GM21360 (cell line): ENCODE measurements at regions not wholly inside any gene's neighbourhood (a gene's known extent, or its start where the extent isn't known, plus 50 kb on each side); places are given as distances from the start of the nearest gene placed in this dataset.

ENCODE experiments used
- ATAC-seq: cut with Tn5 transposase; IDR thresholded peaks from one replicate; pipeline ENCODE4 v1.9.1; 2021; ENCODE audit warnings: mild to moderate bottlenecking, moderate library complexity; ENCODE audit not compliant: unreplicated experiment

DNA sequence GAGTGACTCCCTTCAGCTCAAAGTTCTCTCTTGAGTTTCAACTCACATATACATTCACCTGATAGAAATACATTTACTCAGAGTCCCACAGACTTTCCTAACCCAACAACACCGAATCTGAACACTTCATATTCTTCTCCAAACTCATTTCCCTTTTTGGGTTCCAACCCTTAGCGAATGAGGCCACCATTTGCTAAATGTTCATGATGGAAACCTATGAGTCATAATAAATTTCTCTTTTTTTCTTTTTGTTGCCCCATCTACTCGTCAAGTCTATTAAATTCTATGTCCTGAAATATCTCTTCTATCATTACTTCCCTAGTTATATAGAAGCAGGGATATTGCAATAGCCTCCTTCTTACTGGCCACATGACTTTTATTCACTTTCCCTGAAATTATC is 100.1 kb downstream of the HLX start:
- no peak for ATAC-seq

DNA sequence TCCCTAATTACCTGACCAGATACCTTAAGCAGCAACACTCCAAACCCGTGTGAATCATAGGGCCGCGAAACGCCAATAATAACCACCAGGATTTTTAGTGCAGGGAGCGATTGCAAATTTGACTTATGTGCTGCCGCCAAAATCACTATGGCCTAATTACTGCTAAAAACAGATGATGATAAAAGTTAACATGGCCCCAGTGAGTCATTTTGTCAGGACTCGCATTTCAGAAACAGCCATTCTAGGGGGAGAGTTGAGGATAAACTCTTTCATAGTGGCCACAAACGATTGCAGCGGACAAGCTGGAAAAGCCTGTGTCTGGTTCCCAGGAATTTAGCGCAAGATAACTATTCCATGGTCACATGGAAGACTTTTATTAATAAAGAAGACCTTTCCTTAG is 103.4 kb downstream of the HLX start:
- ATAC-seq: no peak

DNA sequence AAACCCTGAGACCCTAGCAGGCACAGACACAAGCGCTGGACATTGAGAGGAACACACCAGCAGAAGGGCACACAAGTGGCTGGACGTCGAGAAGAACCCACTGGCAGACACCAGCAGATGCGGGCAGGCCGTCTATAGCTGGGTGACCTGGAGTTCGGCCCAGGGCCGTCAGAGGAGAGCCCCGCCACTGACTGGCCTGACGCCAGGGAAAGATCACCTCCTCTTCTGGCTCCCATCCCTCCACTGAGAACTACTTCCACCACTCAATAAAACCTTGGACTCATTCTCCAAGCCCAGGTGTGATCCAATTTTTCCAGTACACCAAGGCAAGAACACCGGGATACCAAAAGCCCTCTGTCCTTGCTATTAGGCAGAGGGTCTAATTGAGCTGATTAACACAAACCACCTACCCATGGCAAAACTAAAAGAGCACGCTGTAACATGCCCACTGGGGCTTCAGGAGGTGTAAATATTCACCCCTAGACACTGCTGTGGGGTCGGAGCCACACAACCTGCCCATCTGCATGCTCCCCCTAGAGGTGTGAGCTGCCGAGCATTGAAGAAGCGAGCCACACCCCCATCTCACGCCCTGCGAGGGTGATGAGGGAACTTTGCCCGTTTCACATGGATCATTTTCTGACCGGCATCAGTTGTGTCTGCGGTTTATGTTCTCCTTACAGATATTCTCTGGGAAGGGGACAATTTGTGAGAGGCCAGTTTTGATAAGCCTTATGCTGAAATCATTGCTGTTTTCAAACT is 104.8 kb downstream of the HLX start:
- no peak for ATAC-seq

DNA sequence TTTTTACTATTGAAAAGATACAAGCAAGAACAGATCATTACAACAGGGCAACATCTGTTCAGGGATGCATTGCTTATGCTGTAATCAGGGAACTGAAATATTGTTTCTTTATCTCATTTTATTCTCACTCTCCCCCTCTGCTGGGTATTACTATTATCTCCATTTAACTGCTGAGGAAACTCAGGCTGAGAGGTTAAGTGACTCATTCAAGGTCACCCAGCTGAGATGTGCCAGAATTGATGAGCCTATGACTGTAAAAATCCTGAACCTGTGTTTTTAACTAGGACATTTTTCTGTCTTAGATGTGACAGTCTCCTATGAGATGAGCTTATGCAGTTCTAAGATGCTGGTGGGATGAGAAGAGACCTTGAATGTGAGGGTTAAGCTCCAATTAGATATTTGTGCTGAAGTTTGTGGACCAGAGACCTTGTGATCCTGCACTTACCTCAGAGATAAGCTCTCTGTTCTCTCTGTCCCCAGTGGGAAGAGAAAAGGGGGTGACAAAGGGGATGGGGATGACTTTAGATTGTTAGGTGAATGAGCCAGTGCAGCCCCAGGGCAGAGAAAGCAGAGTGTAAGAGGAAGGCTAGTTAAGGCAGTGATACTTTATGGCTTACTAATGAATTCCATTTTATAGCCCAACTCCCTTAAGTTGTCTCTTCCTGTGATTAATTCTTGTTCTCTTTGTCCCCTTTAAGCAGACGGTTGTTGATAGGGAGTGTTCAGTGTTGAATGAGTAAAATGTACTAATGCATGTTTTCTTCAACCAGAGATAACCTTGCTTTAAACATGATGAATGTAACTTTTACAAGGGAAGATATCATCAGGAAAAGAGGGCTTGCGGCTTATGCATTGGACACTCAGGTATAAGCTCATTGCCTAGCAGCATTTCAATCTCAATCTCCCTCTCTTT is 111.4 kb downstream of the HLX start:
- ATAC-seq: no peak

DNA sequence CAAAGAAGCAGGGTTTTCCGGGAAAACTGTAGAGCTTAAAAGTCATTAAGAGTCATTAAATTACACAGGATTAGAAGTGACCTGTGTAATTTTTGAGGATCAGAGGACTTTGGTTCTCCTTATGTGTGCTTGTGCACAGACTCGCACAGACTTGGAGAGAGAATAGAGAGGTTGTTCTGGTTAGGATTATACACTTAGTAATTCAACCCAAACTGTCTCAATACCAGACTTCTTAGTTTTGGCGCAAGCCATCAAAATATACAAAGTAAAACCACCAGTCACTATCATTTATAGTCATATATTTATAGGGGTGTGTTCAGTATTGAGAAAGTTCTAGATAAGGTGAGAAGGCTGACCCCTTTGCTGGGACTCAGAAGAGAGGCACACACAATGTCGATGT is 112.3 kb downstream of the HLX start:
- no peak for ATAC-seq

DNA sequence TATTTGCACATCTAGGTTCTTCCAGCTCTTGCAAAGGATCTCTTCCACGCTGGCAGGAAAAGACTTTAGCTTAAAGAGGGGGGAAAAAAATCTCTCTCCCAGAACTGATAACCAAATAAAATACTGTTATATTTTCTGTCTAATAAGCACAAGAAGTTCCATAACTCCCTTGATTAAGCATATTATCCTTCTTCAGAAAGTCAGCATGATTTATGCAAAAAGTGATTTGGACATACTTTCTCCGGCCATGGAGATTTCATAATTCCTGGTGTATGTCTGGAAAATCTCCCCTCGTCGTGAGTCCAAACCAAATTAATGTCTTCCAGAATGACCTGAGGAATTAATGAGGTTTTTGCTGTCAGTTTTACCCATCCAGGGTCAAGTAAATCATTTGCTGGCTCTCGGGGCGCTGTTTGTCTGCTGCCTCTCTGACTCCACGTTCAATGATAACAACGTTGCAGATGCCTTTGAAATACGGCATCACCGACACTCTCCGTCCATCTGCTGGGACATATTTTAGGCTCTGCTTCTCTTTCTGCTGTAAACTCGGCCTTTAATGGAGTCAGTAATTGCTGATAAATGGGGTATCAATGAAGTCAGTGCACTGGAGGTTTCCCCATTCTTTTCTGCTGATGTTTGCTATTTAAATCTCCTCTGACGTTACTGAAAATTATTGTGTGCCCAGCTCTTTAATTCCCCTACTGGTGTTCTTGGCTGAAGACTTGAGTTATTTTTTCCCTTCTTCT is 112.9 kb downstream of the HLX start:
- ATAC-seq: no peak

DNA sequence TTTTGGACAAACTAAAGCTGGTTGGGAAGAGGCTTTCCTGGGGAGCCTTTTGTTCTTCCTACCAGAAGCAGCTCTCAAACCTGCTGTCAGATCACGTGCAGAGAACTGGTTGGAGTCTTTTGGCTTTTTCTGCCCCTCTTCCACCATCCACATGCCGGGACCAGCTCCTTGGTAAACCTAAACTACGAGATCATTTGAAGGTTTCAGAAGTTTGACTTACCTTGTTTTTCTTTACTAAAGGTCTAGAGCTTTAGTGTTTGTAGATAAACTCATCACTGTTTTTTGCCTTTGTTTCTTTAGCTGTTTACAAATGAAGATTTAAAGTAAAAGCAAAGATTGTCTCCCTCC is 113.4 kb downstream of the HLX start:
- no peak for ATAC-seq

DNA sequence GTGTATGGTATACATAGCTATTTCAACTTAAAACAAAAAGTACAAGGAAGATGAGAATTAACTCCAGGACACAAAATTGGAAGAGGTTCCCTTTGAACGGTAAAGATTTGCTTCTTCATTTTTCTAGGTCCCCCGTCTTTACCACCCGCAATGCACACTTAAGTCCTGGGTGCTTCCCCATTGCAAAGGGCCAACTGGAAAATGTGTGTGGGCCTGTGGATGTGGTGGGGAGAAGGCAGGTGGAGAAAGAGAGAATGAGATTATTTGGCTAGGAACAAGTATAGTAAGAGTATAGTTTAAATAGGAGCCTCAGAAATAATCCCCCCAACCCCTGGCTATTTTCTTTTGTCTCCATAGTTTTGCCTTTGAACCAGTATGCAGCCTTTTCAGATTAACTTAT is 115.4 kb downstream of the HLX start:
- ATAC-seq: no peak

DNA sequence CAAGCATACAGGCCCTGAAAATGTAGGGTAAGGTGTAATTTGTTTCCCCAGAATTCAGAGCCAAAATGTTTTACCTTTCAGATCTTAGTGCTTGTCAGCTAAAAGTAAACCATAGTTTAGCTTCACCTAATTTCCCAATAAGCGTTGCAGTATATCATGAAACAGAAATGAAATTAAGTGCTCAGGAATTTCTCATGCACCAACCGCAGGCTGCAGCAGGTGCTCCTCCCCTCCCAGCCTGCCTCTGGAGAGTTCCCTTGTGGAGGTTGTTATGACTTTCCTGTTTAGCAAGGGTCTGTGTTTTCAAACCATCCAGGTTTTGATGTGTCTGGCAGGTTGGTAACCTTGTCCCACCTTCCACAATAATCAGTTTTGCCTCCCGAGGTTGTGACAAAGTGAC is 118.5 kb downstream of the HLX start:
- ATAC-seq: no peak

DNA sequence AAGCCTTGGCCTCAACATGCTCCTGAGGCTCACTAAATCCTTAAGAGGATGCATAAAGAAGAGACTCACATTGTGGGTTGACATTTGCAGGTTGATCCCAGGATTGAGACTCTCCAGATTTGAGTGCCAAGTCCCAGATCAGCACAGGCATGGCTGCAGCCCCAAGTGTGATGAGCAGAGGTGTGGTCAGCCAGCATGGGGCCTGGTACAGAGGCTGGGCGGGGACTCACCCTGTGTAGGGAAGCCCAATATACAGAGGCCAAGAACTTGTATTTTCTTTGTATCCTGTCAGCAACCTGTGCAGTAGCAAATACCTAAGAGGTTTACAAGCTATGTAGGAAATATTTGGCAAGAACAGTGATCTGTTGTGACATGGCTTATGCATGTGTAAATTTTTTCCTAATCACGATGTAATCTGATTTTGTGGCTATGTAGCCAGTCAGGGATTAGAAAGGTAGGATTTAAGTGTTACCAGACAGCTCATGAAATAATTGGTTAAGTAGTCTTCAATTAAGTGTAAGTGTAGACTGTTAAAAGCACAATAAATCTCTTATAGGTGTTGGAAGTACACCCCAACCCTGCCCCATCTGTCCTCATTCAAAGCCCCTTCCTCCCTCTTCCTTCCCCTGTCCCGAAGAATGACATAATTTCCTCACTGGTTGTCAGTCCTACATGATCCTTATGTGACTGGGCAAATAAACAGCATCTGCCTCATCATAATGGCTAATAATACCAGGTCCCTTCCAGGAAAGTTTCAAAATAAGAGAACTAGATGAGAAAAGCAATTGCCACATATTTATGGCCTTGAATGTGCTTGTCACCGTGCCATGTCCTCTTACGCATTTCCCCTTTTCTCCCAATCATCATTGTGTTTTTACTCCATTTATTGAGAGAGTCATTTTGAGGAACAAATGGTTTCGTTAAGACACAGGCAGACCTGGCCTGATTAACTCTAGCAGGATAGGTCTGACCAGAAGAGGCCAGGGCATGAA is 120.9 kb downstream of the HLX start:
- no peak for ATAC-seq

DNA sequence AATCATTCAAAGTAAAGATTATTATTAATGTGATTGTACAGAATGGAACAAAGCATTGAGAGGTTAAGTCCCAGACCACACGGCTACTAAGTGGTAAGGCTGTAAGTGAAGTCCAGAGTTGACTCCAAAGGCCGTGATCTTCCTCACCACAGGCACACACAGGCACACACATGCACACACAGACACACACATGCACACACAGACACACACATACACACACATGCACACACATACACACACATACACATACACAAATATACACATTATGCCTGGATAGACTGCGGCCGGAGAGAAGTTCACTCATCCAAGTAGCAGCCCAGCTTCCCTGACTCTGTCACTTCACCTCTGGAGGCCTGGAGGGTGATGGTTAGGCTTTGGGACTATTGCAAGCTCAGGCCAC is 121.9 kb downstream of the HLX start:
- ATAC-seq: no peak

DNA sequence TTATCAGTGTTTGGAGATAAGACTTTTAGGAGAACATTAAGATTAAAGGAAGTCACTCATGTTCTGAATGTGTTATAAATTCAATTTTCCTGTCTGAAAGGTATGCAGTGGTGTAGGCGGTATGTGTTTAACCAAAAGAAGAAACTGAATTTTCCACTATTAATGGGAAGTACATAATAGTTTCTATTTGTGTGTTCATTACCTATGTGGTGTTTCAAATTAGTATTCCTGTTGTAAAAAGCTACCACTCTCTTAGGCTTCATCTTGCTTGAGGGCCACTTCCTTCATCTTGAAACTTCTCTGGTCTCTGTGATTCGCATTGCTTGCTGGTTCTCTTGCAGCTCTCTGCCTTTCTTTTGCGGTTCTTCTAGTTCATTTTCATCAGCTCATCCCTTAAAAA is 123.4 kb downstream of the HLX start:
- ATAC-seq: no peak

DNA sequence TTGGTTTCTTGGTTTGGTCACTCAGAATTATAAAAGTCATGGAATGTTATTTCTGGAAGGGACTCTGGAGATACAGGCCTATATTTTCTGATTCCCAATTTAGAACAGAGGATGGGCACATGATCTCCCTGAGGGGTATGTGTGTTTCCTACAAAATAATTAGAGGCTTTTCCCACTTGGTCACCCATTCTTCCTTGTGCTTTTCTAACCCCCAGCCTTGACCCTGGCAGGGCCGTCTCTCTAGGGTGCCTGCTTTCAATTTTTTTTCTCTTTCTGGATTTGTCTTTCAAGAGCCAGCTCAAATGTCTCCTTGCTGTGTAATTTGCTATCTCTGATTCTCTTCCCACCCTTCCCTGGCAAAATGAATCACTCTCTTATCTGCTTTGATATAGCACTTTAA is 131.9 kb downstream of the HLX start:
- no peak for ATAC-seq

DNA sequence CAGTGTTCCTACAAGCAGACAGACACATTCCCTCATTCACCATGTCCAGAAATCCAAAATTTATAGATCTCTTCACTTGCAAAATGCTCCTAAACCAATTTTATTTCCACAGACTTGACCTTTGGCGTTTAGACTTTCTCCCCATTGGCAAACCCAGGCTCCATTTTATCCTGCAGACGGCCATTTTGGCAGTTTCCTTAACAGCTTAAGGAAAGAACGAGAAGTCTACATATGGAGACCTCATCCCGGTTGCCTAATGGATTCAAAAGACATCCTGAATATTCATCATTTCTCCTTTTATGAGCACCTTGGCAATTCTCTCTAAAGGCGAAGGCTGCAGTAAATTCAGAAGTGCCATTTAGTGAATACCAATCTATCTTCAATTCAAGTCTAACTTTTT is 132.9 kb downstream of the HLX start:
- no peak for ATAC-seq

DNA sequence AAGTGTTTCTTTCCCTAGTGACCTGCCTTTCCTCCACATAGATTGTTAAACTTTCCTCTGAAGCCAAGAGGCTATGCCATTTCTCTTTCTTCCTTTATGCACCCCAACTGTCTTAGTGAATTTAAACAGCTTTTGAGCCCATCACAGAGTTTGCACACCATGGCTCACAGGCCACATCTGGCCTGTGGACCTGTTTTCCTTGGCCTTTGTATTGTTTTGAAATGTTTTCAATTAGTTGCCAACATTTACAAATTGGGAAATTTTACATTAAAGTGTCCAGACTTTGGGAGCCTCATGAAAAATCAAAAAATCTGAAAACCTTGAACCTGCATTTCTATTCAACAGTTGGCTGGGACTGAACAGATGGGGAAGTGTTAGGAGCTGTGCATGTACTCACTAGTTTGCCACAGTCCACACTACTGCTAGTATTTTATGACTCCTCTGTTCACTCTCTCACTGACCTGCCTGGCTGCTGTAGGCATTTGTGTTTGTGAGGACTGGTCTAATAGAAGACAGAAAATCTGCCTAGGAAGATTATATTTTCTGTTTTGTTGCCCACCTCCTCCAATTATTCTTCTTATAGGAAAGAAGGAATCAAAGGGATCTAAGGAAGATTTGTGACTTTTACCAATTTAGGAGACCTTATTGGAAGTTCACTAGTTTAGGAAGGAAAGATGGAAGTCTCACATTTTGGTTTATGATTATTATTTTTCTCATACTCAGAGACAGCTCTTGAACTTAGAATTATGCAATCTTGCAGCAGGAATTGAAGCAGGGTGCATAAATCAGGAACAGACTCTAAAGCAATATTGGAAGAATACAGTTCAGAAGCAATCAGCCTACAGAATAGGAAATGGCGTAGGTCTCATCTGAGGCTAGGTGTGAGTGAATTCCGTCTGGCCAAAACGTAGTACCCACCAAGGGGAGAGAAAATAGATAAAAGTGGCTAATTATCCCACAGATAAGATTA is 134.7 kb downstream of the HLX start:
- ATAC-seq: no peak

DNA sequence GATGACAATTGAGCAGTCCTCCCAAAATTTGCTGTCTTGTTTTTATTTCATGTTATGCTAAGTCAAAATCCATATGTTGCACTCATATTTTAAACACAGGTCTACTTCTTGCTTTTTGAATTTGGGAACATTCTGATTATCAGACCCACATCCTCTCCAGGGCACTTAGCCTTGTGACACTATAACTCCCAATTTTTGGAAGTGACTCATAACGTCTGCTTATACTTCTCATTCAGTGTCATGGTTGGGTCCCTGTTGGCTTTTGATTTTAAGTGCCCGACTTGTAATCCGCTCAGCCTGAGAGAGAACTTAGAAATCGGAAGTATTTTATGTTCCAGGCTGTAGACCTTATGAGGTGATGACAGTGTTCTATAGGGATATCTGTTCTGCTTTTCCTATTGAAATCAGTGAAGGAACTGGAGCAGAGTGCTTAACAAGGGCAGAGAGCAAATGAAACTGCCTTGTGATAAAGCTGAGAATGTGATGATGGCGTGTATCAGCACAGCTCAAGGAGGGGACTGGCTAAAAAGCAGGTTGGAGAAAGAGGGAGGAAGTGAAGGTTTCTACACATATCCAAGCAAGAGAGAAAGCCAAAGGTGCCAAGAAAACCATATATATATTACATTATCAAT is 136.0 kb downstream of the HLX start:
- ATAC-seq: no peak

DNA sequence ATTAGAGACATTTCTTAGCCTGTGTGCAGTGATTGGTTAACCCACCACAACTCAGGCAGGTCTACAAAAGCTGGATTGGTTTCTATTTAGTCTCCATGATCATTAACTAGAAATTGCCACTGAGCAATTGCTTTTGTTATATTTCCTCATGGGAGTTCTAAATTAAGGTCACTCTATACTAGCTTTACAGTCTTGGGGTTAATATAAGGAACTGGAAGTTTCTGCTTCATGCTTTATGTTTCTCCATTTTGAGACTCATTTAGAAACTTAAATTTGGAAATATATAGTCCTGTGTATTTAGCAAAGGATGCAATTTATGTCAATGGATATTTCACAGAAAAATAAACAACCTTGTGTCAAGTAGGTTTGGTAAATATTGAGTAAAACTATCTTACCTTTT is 137.5 kb downstream of the HLX start:
- no peak for ATAC-seq

DNA sequence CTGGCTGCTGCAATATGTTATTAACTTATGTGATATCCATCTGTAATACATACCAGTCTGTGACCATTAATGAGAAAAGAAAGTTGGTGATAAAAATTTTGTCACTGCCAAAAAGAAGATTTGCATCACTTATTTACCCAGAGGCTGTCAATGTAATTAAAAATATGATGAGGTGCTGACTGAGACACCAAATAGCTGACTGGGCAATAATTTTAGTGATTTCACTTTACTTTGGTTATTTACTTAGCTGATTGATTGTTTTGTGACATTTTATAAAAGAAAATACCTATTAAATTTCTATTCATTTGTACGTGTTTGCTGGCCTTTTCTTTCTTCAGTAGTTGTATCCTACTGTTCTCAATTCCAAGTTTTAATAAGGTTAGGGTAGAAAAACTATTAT is 139.2 kb downstream of the HLX start:
- ATAC-seq: no peak

DNA sequence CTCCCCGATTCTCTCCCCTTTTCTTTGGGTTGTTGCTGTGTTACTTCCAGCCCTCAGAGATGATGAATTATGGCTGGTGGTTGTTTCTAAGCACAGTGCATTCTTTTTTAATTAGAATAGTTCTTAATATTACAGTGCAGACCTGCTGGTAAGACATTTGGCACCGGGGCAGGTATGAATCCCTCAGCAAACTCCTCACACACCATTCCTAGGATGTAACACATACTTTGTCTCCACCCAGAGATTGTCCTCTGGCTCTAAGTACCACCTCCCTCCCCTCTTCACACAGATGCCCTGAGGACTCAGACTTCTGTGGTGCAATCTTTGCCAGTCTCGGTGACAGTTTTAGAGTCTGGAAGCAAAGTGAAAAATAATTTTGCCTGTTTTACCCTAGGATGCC is 143.1 kb downstream of the HLX start:
- no peak for ATAC-seq
